Neural cell (in vitro differentiated cells): ENCODE measurements at regions not wholly inside any gene's neighbourhood (a gene's known extent, or its start where the extent isn't known, plus 50 kb on each side); places are given as distances from the start of the nearest gene placed in this dataset.

ENCODE experiments used
- H2AFZ ChIP-seq: fragments of 200-600, 300-800 bp; sonication (generic), shearing (Covaris generic); 2 replicates; pipeline ENCODE4 v1.6.0; 2014; ENCODE audit warnings: low read depth, mild to moderate bottlenecking, antibody characterized with exemption, low read length, moderate library complexity
- H3F3A ChIP-seq: fragments of 200-600 bp; shearing (Covaris generic); 2 replicates; pipeline ENCODE4 v1.6.1; 2016; ENCODE audit warnings: mild to moderate bottlenecking, moderate library complexity, mixed read lengths, antibody characterized with exemption, low read length; ENCODE audit not compliant: insufficient read depth, poor library complexity, severe bottlenecking
- H3K27ac ChIP-seq: fragments of 200-600, 300-800 bp; sonication (generic), shearing (Covaris generic); 2 replicates; pipeline ENCODE4 v1.5.1; 2014; ENCODE audit warnings: mild to moderate bottlenecking, low read length, moderate library complexity
- H3K27me3 ChIP-seq: fragments of 300-800, 200-600 bp; sonication (generic), shearing (Covaris generic); 2 replicates; pipeline ENCODE4 v1.6.0; 2014; ENCODE audit warnings: mild to moderate bottlenecking, low read depth, low read length, moderate library complexity; ENCODE audit not compliant: insufficient read depth
- H3K36me3 ChIP-seq: fragments of 300-800, 200-600 bp; sonication (generic), shearing (Covaris generic); 2 replicates; pipeline ENCODE4 v1.5.1; 2014; ENCODE audit warnings: mild to moderate bottlenecking, antibody characterized with exemption, low read length, moderate library complexity; ENCODE audit not compliant: insufficient read depth
- H3K4me2 ChIP-seq: fragments of 300-800, 200-600 bp; sonication (generic), shearing (Covaris generic); 2 replicates; pipeline ENCODE4 v1.6.0; 2014; ENCODE audit warnings: mild to moderate bottlenecking, low read length
- H3K4me3 ChIP-seq: fragments of 300-800, 200-600 bp; sonication (generic), shearing (Covaris generic); 2 replicates; pipeline ENCODE4 v1.5.1; 2014; ENCODE audit warnings: mild to moderate bottlenecking, low read length, moderate library complexity
- H3K79me2 ChIP-seq: fragments of 200-600 bp; shearing (Covaris generic); replicated peaks from 2 replicates; pipeline ENCODE4 v1.6.0; 2014; ENCODE audit warnings: mild to moderate bottlenecking, low read length, moderate library complexity; ENCODE audit not compliant: insufficient read depth
- H3K9ac ChIP-seq: fragments of 300-800, 200-600 bp; sonication (generic), shearing (Covaris generic); 2 replicates; pipeline ENCODE4 v1.6.1; 2016; ENCODE audit warnings: mild to moderate bottlenecking, low read length, mixed read lengths
- H3K9me2 ChIP-seq: fragments of 200-600 bp; shearing (Covaris generic); 2 replicates; pipeline ENCODE4 v1.6.1; 2016; ENCODE audit warnings: mild to moderate bottlenecking, low read length, mixed read lengths; ENCODE audit not compliant: insufficient read depth
- H3K9me3 ChIP-seq: fragments of 200-600, 300-800 bp; sonication (generic), shearing (Covaris generic); 2 replicates; pipeline ENCODE4 v1.6.1; 2016; ENCODE audit warnings: mild to moderate bottlenecking, mixed run types, low read length, moderate library complexity, mixed read lengths
- H4K20me1 ChIP-seq: fragments of 200-600 bp; shearing (Covaris generic); 2 replicates; pipeline ENCODE4 v1.6.1; 2016; ENCODE audit warnings: mild to moderate bottlenecking, mixed run types; ENCODE audit not compliant: insufficient read depth
- EP300 ChIP-seq: fragments of 450-650 bp; conservative IDR thresholded peaks from 2 replicates; pipeline ENCODE4 v1.6.1; 2014; ENCODE audit warnings: antibody characterized with exemption, mild to moderate bottlenecking, moderate library complexity; ENCODE audit not compliant: poor library complexity, severe bottlenecking
- EZH2 ChIP-seq: fragments of 200-600, 300-800 bp; shearing (Covaris generic), sonication (generic); IDR thresholded peaks from 2 replicates; pipeline ENCODE4 v1.6.1; 2014; ENCODE audit warnings: antibody characterized with exemption, low read length, borderline replicate concordance, mild to moderate bottlenecking; ENCODE audit not compliant: insufficient read depth, poor library complexity, severe bottlenecking
- MXI1 ChIP-seq: fragments of 450-650 bp; conservative IDR thresholded peaks from 2 replicates; pipeline ENCODE4 v1.6.1; 2014; ENCODE audit warnings: antibody characterized with exemption, mild to moderate bottlenecking; ENCODE audit not compliant: poor library complexity, severe bottlenecking
- POLR2AphosphoS5 ChIP-seq: IDR thresholded peaks from 2 replicates; pipeline ENCODE4 v1.6.1; 2012
- RAD21 ChIP-seq: fragments of 450-650 bp; conservative IDR thresholded peaks from 2 replicates; pipeline ENCODE4 v1.6.1; 2014; ENCODE audit warnings: antibody characterized with exemption, mild to moderate bottlenecking, moderate library complexity
- REST ChIP-seq: IDR thresholded peaks from 2 replicates; pipeline ENCODE4 v1.6.1; 2012; ENCODE audit warnings: borderline replicate concordance
- SMC3 ChIP-seq: fragments of 450-650 bp; conservative IDR thresholded peaks from 2 replicates; pipeline ENCODE4 v1.6.1; 2014; ENCODE audit warnings: antibody characterized with exemption, mild to moderate bottlenecking, moderate library complexity; ENCODE audit not compliant: poor library complexity
- TAF1 ChIP-seq: IDR thresholded peaks from 2 replicates; pipeline ENCODE4 v1.6.1; 2012; ENCODE audit warnings: low read depth
- TF ChIP-seq, protein P1 (sequence below): fragments of 450-650 bp; IDR thresholded peaks from 2 replicates; pipeline ENCODE4 v1.5.1; 2014; ENCODE audit warnings: antibody characterized with exemption, mild to moderate bottlenecking, moderate library complexity; ENCODE audit not compliant: poor library complexity, severe bottlenecking

DNA sequence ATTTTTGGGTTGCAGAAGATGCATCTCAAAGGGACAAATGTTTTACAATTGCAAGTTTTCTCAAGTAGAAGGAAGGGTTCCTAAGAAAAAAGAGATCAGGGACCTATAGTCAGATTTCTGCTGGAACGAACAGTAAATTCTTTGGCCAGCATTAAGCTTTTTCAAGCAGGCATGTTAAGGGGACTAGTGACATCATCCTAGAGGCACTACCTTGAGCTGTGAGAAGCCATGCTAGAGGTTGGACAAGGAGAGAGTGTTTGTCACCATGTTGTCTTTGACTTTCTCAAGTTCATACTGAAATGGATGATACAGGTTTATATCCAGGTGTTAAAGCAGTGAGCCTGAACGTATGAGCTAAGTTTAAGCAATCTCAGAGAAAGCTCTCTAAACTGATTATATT is 85.2 kb upstream of the WDR72 start:
- H3K79me2 ChIP-seq, result no peaks in the 10 kb centered on the region
- no peak overlapping the region for H3K4me2 ChIP-seq
- H3K27ac ChIP-seq, result no peak overlapping the region
- TF ChIP-seq SMC3, result no peak
- no peak for TF ChIP-seq EZH2
- TF ChIP-seq REST, result no peak
- no peak for TF ChIP-seq TAF1
- no peak for TF ChIP-seq RAD21
- TF ChIP-seq MXI1, result no peak
- TF ChIP-seq, protein P1, sequence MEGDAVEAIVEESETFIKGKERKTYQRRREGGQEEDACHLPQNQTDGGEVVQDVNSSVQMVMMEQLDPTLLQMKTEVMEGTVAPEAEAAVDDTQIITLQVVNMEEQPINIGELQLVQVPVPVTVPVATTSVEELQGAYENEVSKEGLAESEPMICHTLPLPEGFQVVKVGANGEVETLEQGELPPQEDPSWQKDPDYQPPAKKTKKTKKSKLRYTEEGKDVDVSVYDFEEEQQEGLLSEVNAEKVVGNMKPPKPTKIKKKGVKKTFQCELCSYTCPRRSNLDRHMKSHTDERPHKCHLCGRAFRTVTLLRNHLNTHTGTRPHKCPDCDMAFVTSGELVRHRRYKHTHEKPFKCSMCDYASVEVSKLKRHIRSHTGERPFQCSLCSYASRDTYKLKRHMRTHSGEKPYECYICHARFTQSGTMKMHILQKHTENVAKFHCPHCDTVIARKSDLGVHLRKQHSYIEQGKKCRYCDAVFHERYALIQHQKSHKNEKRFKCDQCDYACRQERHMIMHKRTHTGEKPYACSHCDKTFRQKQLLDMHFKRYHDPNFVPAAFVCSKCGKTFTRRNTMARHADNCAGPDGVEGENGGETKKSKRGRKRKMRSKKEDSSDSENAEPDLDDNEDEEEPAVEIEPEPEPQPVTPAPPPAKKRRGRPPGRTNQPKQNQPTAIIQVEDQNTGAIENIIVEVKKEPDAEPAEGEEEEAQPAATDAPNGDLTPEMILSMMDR, result no peak
- TF ChIP-seq EP300, result no peak
- TF ChIP-seq POLR2AphosphoS5, result no peak
- H3K27me3 ChIP-seq, result no peaks in the 10 kb centered on the region
- no peaks in the 10 kb centered on the region for H3F3A ChIP-seq
- H2AFZ ChIP-seq, result no peak overlapping the region
- no peaks in the 10 kb centered on the region for H3K9me3 ChIP-seq
- no peak overlapping the region for H3K4me3 ChIP-seq
- H3K36me3 ChIP-seq, result no peaks in the 10 kb centered on the region
- H3K9ac ChIP-seq, result no peak overlapping the region
- H4K20me1 ChIP-seq, result no peaks in the 10 kb centered on the region
- H3K9me2 ChIP-seq, result no peaks in the 10 kb centered on the region

GRCh38 chr15:53843869-53844569 is 84.6 kb upstream of the WDR72 start:
- Histone ChIP-seq H3K4me3 (no peak overlapping the region), H3K9ac (no peak overlapping the region), H3K27ac (no peak overlapping the region), H3K4me2 (no peak overlapping the region), H3K79me2 (no peaks in the 10 kb centered on the region), H3K9me3 (no peaks in the 10 kb centered on the region), H4K20me1 (no peaks in the 10 kb centered on the region), H2AFZ (no peak overlapping the region), H3K9me2 (no peaks in the 10 kb centered on the region), H3K36me3 (no peaks in the 10 kb centered on the region), H3K27me3 (no peaks in the 10 kb centered on the region), H3F3A (no peaks in the 10 kb centered on the region)
- TF ChIP-seq EZH2, result no peak
- no peak for TF ChIP-seq RAD21
- TF ChIP-seq REST, result no peak
- no peak for TF ChIP-seq EP300
- TF ChIP-seq, protein P1, result no peak
- no peak for TF ChIP-seq TAF1
- no peak for TF ChIP-seq SMC3
- no peak for TF ChIP-seq MXI1
- no peak for TF ChIP-seq POLR2AphosphoS5
